NCI-H510A (cell line): ENCODE measurements at regions not wholly inside any gene's neighbourhood (a gene's known extent, or its start where the extent isn't known, plus 50 kb on each side); places are given as distances from the start of the nearest gene placed in this dataset.

ENCODE experiments used
- DNase-seq: peaks from one replicate; lab custom pipeline; 2025; lab: John Stamatoyannopoulos, UW

GRCh38 chr4:92106816-92107215 lies 196.9 kb upstream of the GRID2 start:
- no peak for DNase-seq

GRCh38 chr4:92111493-92111892 lies 192.3 kb upstream of the GRID2 start:
- no peak for DNase-seq

GRCh38 chr4:92112805-92113204 lies 191.0 kb upstream of the GRID2 start:
- DNase-seq = no peak

- no peak for DNase-seq
Measured at GRCh38 chr4:92120810-92121498, 182.8 kb upstream of the GRID2 start.

- no peak for DNase-seq
Measured at GRCh38 chr4:92122911-92123310, 180.9 kb upstream of the GRID2 start.

- DNase-seq = no peak
Measured at GRCh38 chr4:92128676-92129075, 175.1 kb upstream of the GRID2 start.

- no peak for DNase-seq
Measured at GRCh38 chr4:92129408-92129994, 174.3 kb upstream of the GRID2 start.

- DNase-seq = no peak
Measured at GRCh38 chr4:92136434-92136833, 167.3 kb upstream of the GRID2 start.

GRCh38 chr4:92163348-92163747 lies 140.4 kb upstream of the GRID2 start:
- DNase-seq = no peak

GRCh38 chr4:92170340-92170739 lies 133.4 kb upstream of the GRID2 start:
- DNase-seq = no peak

GRCh38 chr4:92172203-92172602 lies 131.6 kb upstream of the GRID2 start:
- DNase-seq = no peak

- no peak for DNase-seq
Measured at GRCh38 chr4:92175250-92175649, 128.5 kb upstream of the GRID2 start.

GRCh38 chr4:92182006-92182735 lies 121.6 kb upstream of the GRID2 start:
- DNase-seq = no peak

- DNase-seq = no peak
Measured at GRCh38 chr4:92182736-92183407, 120.9 kb upstream of the GRID2 start.

GRCh38 chr4:92183825-92184224 lies 119.9 kb upstream of the GRID2 start:
- no peak for DNase-seq

- no peak for DNase-seq
Measured at GRCh38 chr4:92184566-92184965, 119.2 kb upstream of the GRID2 start.

- no peak for DNase-seq
Measured at GRCh38 chr4:92186239-92186638, 117.5 kb upstream of the GRID2 start.

- no peak for DNase-seq
Measured at GRCh38 chr4:92189146-92189545, 114.6 kb upstream of the GRID2 start.

- DNase-seq = no peak
Measured at GRCh38 chr4:92198711-92199110, 105.1 kb upstream of the GRID2 start.

- DNase-seq = no peak
Measured at GRCh38 chr4:92199135-92199534, 104.6 kb upstream of the GRID2 start.

GRCh38 chr4:92210906-92211305 lies 92.9 kb upstream of the GRID2 start:
- no peak for DNase-seq

- DNase-seq = no peak
Measured at GRCh38 chr4:92215476-92215875, 88.3 kb upstream of the GRID2 start.

GRCh38 chr4:92231511-92231910 lies 72.3 kb upstream of the GRID2 start:
- DNase-seq = no peak
